ENCODE measurements at regions not wholly inside any gene's neighbourhood (a gene's known extent, or its start where the extent isn't known, plus 50 kb on each side); places are given as distances from the start of the nearest gene placed in this dataset.

GRCh38 chr2:53150146-53150545 lies 617.5 kb upstream of the CHAC2 start:
- Histone ChIP-seq H3K79me2 (ENCODE audit: insufficient read depth, low read length) (no peaks in the 10 kb centered on the region), H3K9me3 (ENCODE audit: insufficient read depth, low read length) (no peaks in the 10 kb centered on the region), H3K27ac (ENCODE audit: low read depth, low read length) (no peak overlapping the region), H3F3A (ENCODE audit: insufficient read depth) (no peaks in the 10 kb centered on the region), H3K36me3 (ENCODE audit: low read length) (no peaks in the 10 kb centered on the region), H3K9ac (ENCODE audit: low read length) (no peak overlapping the region), H2AFZ (ENCODE audit: low read depth, low read length, severe bottlenecking) (no peak overlapping the region), H4K20me1 (ENCODE audit: low read depth, low read length) (no peaks in the 10 kb centered on the region), H3K27me3 (ENCODE audit: low read length) (no peaks in the 10 kb centered on the region), H3K4me2 (ENCODE audit: low read depth, low read length, poor library complexity, severe bottlenecking) (no peak overlapping the region), H3K4me3 (ENCODE audit: insufficient read depth, low read length, poor library complexity, severe bottlenecking) (no peak overlapping the region), H3K9me2 (replicated peaks; ENCODE audit: insufficient read depth, low read length) (no peaks in the 10 kb centered on the region)
- TF ChIP-seq CTCF (IDR thresholded peaks at IDR 0.05; ENCODE audit: insufficient read depth, low read length, poor library complexity, severe bottlenecking) (no peak), EZH2phosphoT487 (conservative IDR thresholded peaks at IDR 0.05; ENCODE audit: low read length) (no peak)

GRCh38 chr2:53148221-53148620 lies 619.4 kb upstream of the CHAC2 start:
- Histone ChIP-seq H3F3A (ENCODE audit: insufficient read depth) (no peaks in the 10 kb centered on the region), H2AFZ (ENCODE audit: low read depth, low read length, severe bottlenecking) (no peak overlapping the region), H3K9ac (ENCODE audit: low read length) (no peak overlapping the region), H4K20me1 (ENCODE audit: low read depth, low read length) (no peaks in the 10 kb centered on the region), H3K27ac (ENCODE audit: low read depth, low read length) (no peak overlapping the region), H3K9me2 (replicated peaks; ENCODE audit: insufficient read depth, low read length) (no peaks in the 10 kb centered on the region), H3K9me3 (ENCODE audit: insufficient read depth, low read length) (no peaks in the 10 kb centered on the region), H3K36me3 (ENCODE audit: low read length) (no peaks in the 10 kb centered on the region), H3K79me2 (ENCODE audit: insufficient read depth, low read length) (no peaks in the 10 kb centered on the region), H3K27me3 (ENCODE audit: low read length) (no peaks in the 10 kb centered on the region), H3K4me3 (ENCODE audit: insufficient read depth, low read length, poor library complexity, severe bottlenecking) (no peak overlapping the region), H3K4me2 (ENCODE audit: low read depth, low read length, poor library complexity, severe bottlenecking) (no peak overlapping the region)
- TF ChIP-seq EZH2phosphoT487 (conservative IDR thresholded peaks at IDR 0.05; ENCODE audit: low read length): no peak
- TF ChIP-seq CTCF (IDR thresholded peaks at IDR 0.05; ENCODE audit: insufficient read depth, low read length, poor library complexity, severe bottlenecking): no peak

- H3F3A ChIP-seq (ENCODE audit: insufficient read depth): no peaks in the 10 kb centered on the region
- H3K4me2 ChIP-seq (ENCODE audit: low read depth, low read length, poor library complexity, severe bottlenecking): no peak overlapping the region
- H3K9ac ChIP-seq (ENCODE audit: low read length): no peak overlapping the region
- no peak overlapping the region for H3K4me3 ChIP-seq (ENCODE audit: insufficient read depth, low read length, poor library complexity, severe bottlenecking)
- H3K27ac ChIP-seq (ENCODE audit: low read depth, low read length): no peak overlapping the region
- H3K9me2 ChIP-seq (replicated peaks; ENCODE audit: insufficient read depth, low read length): no peaks in the 10 kb centered on the region
- H3K9me3 ChIP-seq (ENCODE audit: insufficient read depth, low read length): no peaks in the 10 kb centered on the region
- H3K79me2 ChIP-seq (ENCODE audit: insufficient read depth, low read length): no peaks in the 10 kb centered on the region
- TF ChIP-seq EZH2phosphoT487 (conservative IDR thresholded peaks at IDR 0.05; ENCODE audit: low read length) (no peak), CTCF (IDR thresholded peaks at IDR 0.05; ENCODE audit: insufficient read depth, low read length, poor library complexity, severe bottlenecking) (no peak)
- H3K36me3 ChIP-seq (ENCODE audit: low read length): no peaks in the 10 kb centered on the region
- H3K27me3 ChIP-seq (ENCODE audit: low read length): no peaks in the 10 kb centered on the region
- H2AFZ ChIP-seq (ENCODE audit: low read depth, low read length, severe bottlenecking): no peak overlapping the region
- H4K20me1 ChIP-seq (ENCODE audit: low read depth, low read length): no peaks in the 10 kb centered on the region
Measured at GRCh38 chr2:53131416-53131815, 636.2 kb upstream of the CHAC2 start.

Data from SU-DHL-6 (cell line).